Vagina (tissue), 2 donors: ENCODE measurements at regions not wholly inside any gene's neighbourhood (a gene's known extent, or its start where the extent isn't known, plus 50 kb on each side); places are given as distances from the start of the nearest gene placed in this dataset.

Source experiments
- DNase-seq, 2 donors: peaks; one replicate each; pipeline ENCODE4 v3.0.0-alpha.2; 2017; ENCODE audit errors: extremely low spot score in 2 of 2
- H3K27ac ChIP-seq: fragments of 200-600 bp; sonication (generic); one replicate; pipeline ENCODE4 v1.5.1; 2019
- H3K27me3 ChIP-seq: fragments of 200-600 bp; sonication (generic); one replicate; pipeline ENCODE4 v1.5.1; 2019
- H3K36me3 ChIP-seq, 2 donors: fragments of 200-600 bp; sonication (generic); one replicate each; pipeline ENCODE4 v1.5.1; 2017 to 2019
- H3K4me1 ChIP-seq: fragments of 200-600 bp; sonication (generic); one replicate; pipeline ENCODE4 v1.5.1; 2019
- H3K4me3 ChIP-seq, 2 donors: fragments of 200-600 bp; sonication (generic); 1 replicate in 1 of 2; 2 replicates in 1 of 2; pipeline ENCODE4 v1.5.1; 2016 to 2019
- H3K9me3 ChIP-seq: fragments of 200-600 bp; sonication (generic); one replicate; pipeline ENCODE4 v1.5.1; 2019
- POLR2A ChIP-seq, 2 donors: fragments of 450-650 bp; IDR thresholded peaks; one replicate each; pipeline ENCODE4 v1.6.1; 2017; ENCODE audit warnings: antibody characterized with exemption in 2 of 2, mild to moderate bottlenecking in 2 of 2, moderate library complexity in 2 of 2
- POLR2AphosphoS5 ChIP-seq, 2 donors: sonication (generic); formaldehyde crosslinking; IDR thresholded peaks; one replicate each; pipeline ENCODE4 v1.9.0; 2017; ENCODE audit warnings: antibody characterized with exemption in 2 of 2, mild to moderate bottlenecking in 2 of 2, low read depth in 1 of 2; ENCODE audit not compliant: insufficient read depth in 1 of 2
- intact Hi-C: fragments of 100-400 bp; cut with DNase I; formaldehyde crosslinking; loops from one replicate; pipeline ENCODE4 v1.15.1; 2023
- TF ChIP-seq, protein P1 (sequence below), 3 experiments: fragments of 450-650 bp in 2 of 3; fragments of 200-600 bp in 1 of 3; sonication (generic) in 1 of 3; IDR thresholded peaks; one replicate each; pipeline ENCODE4 v1.5.1; 2017 to 2019; ENCODE audit warnings: antibody characterized with exemption in 3 of 3, mild to moderate bottlenecking in 2 of 3, moderate library complexity in 2 of 3

DNA sequence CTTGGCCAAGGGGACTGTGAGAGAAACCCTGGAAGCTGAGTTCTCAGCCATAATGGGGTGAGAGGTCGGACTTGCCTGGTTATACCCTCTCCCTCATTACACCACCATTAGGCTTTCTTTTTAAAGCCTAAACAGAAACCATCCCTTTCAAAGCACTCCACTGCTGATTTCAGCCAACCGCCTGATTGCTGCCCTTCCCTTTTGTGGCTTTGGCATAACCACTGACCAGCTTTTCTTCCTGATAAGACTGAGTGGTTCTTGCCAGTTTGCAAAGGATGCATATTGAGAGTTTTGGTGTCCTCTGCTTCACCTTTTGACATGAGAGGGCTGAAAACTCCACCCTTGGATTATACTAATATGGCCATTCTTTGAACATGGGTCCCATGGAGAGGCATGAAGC lies 308.2 kb upstream of the GOT2 start:
- TF ChIP-seq POLR2AphosphoS5 (IDR thresholded peaks at IDR 0.05; ENCODE audit: insufficient read depth in 1 of 2, low read depth in 1 of 2): no peak
- TF ChIP-seq POLR2A (IDR thresholded peaks at IDR 0.05): no peak
- TF ChIP-seq, protein P1, sequence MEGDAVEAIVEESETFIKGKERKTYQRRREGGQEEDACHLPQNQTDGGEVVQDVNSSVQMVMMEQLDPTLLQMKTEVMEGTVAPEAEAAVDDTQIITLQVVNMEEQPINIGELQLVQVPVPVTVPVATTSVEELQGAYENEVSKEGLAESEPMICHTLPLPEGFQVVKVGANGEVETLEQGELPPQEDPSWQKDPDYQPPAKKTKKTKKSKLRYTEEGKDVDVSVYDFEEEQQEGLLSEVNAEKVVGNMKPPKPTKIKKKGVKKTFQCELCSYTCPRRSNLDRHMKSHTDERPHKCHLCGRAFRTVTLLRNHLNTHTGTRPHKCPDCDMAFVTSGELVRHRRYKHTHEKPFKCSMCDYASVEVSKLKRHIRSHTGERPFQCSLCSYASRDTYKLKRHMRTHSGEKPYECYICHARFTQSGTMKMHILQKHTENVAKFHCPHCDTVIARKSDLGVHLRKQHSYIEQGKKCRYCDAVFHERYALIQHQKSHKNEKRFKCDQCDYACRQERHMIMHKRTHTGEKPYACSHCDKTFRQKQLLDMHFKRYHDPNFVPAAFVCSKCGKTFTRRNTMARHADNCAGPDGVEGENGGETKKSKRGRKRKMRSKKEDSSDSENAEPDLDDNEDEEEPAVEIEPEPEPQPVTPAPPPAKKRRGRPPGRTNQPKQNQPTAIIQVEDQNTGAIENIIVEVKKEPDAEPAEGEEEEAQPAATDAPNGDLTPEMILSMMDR (IDR thresholded peaks at IDR 0.05): no peak
- no peak for DNase-seq
- H3K27me3 ChIP-seq: no peaks in the 10 kb centered on the region
- no peaks in the 10 kb centered on the region for H3K4me1 ChIP-seq
- H3K4me3 ChIP-seq: no peak overlapping the region
- H3K27ac ChIP-seq: no peak overlapping the region
- no peaks in the 10 kb centered on the region for H3K9me3 ChIP-seq
- intact Hi-C loops: no loop called here
- H3K36me3 ChIP-seq: no peaks in the 10 kb centered on the region

DNA sequence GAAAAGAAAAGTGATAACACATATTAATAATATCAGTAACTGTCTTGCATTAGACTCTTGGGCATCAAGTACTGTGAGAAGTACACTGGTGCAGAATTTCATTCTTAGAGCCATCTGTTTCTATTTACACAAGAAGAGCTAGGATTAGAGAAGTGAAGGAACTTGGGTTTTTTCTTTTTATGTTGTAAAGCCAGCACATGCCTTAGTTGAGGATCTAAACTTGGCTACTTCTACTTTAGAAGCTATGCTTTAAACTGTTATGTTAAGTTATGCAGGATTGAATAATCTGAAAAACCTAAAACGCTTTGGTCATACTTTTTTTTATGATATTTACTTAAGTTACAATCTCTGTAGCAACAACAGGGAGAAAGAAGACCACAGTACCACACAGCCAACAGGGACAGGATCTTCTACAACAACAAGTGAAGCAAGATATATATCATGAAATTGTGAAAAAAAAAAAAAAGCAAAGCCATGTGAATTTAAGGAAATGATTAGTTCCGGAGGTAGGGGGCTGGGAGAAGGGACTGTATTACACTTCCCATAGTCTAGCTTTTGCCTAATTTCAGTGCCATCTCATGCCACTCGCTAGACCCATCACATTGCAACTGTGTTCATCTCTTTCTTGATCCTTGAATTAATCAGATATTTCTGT lies 305.1 kb upstream of the GOT2 start:
- Histone ChIP-seq H3K9me3 (no peaks in the 10 kb centered on the region), H3K27ac (no peak overlapping the region), H3K27me3 (no peaks in the 10 kb centered on the region), H3K36me3 (no peaks in the 10 kb centered on the region), H3K4me1 (no peaks in the 10 kb centered on the region), H3K4me3 (no peak overlapping the region)
- DNase-seq: no peak
- no peak for TF ChIP-seq POLR2AphosphoS5 (IDR thresholded peaks at IDR 0.05; ENCODE audit: insufficient read depth in 1 of 2, low read depth in 1 of 2)
- TF ChIP-seq, protein P1 (IDR thresholded peaks at IDR 0.05): no peak
- no peak for TF ChIP-seq POLR2A (IDR thresholded peaks at IDR 0.05)
- intact Hi-C loops: no loop called here

DNA sequence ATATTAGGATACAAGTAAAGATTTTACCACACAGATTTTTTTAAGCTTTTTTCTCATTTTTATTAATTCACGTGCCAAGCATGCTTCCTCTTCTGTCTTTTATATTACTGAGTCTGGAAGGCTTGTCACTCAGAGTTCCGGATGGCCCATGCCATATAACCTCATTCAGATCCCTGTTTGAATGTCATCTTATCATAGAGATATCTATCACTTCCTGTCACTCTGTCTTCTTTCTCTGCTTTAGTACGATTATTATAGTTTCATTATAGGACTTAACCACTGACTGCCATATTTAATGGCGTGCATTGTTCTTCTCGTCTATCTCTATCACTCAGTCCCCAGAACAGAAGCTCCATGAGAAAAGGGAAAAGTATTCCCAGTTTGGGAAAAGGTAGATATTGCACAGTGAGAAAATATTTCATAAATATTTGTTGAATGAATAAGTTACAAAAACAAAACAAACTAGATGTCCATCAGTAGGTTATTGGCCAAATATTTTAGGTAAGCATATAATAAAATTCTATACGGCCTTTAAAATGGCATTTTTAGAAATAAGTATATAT lies 296.9 kb upstream of the GOT2 start:
- Histone ChIP-seq H3K4me1 (no peaks in the 10 kb centered on the region), H3K4me3 (no peak overlapping the region), H3K36me3 (no peaks in the 10 kb centered on the region), H3K9me3 (no peaks in the 10 kb centered on the region), H3K27ac (no peak overlapping the region), H3K27me3 (no peaks in the 10 kb centered on the region)
- TF ChIP-seq, protein P1 (IDR thresholded peaks at IDR 0.05): no peak
- TF ChIP-seq POLR2A (IDR thresholded peaks at IDR 0.05) (no peak), POLR2AphosphoS5 (IDR thresholded peaks at IDR 0.05; ENCODE audit: insufficient read depth in 1 of 2, low read depth in 1 of 2) (no peak)
- intact Hi-C loops: no loop called here
- DNase-seq: no peak

DNA sequence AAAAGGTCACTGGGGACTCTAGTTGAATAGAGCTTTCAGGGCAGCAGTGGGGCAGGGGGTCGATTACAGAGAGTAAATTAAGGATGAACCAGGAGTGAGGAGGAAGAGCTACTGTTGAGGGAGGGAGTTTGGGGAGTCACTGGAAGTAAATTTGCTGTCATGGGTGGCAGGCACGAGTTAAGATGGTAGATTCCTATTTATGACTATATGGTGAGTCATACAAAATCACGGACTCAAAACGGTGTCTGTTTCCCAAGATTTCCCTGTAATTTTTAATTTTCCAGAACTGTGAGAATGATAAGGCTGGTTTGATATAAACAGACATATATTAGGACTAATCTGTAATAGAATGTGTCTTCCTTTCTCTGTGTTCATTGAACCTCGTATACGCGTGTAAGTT lies 287.6 kb upstream of the GOT2 start:
- no peaks in the 10 kb centered on the region for H3K27me3 ChIP-seq
- no peak overlapping the region for H3K4me3 ChIP-seq
- intact Hi-C loops: no loop called here
- H3K27ac ChIP-seq: no peak overlapping the region
- no peaks in the 10 kb centered on the region for H3K36me3 ChIP-seq
- DNase-seq: no peak
- H3K4me1 ChIP-seq: no peaks in the 10 kb centered on the region
- H3K9me3 ChIP-seq: no peaks in the 10 kb centered on the region
- TF ChIP-seq POLR2AphosphoS5 (IDR thresholded peaks at IDR 0.05; ENCODE audit: insufficient read depth in 1 of 2, low read depth in 1 of 2): no peak
- no peak for TF ChIP-seq POLR2A (IDR thresholded peaks at IDR 0.05)
- TF ChIP-seq, protein P1 (IDR thresholded peaks at IDR 0.05): no peak

DNA sequence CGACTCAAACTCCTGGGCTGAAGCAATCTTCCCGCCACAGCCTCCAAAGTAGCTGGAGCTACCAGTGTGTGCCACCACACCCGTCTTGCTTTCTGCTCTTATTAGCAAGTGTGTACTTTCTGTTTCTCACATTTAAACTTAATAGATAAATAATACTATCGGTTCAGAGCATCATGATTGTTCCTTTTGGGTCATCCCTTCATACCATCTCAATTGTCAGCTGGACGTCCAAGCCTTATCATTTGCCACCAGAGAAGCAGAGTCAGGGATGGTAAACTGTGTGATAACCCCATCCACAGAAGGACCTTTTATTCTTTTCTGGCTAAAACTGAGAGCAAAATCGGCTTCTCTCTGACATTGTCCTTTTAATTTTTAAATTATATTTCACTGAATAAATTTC lies 279.8 kb upstream of the GOT2 start:
- H3K36me3 ChIP-seq: no peaks in the 10 kb centered on the region

More for the DNA sequence above, 279.8 kb upstream of the GOT2 start:
- intact Hi-C loops: no loop called here
- H3K9me3 ChIP-seq: no peaks in the 10 kb centered on the region
- no peaks in the 10 kb centered on the region for H3K27me3 ChIP-seq
- no peak for TF ChIP-seq POLR2AphosphoS5 (IDR thresholded peaks at IDR 0.05; ENCODE audit: insufficient read depth in 1 of 2, low read depth in 1 of 2)
- TF ChIP-seq, protein P1 (IDR thresholded peaks at IDR 0.05): no peak
- TF ChIP-seq POLR2A (IDR thresholded peaks at IDR 0.05): no peak
- no peak overlapping the region for H3K27ac ChIP-seq
- no peak for DNase-seq
- no peaks in the 10 kb centered on the region for H3K4me1 ChIP-seq
- H3K4me3 ChIP-seq: no peak overlapping the region
